Endothelial cell of umbilical vein (primary cell): ENCODE measurements at regions not wholly inside any gene's neighbourhood (a gene's known extent, or its start where the extent isn't known, plus 50 kb on each side); places are given as distances from the start of the nearest gene placed in this dataset.
A peak's percentile ranks its signal among the peaks of the same experiment; 100 is the strongest.

Experiments
- BruUV-seq: library from RNA; stranded (reverse); fragments of 400-500 nt; replicated peaks from 2 replicates; lab custom pipeline; 2021; lab: Mats Ljungman, UMichigan
- CTCF ChIA-PET: fragments of 300-600, 350-600 bp; sonication (Branson Sonifier 250); formaldehyde crosslinking; loops from one replicate; lab custom pipeline; 2021; ENCODE audit warnings: antibody characterized with exemption, inconsistent platforms; lab: Charles Lee
- POLR2A ChIA-PET: fragments of 300-600, 350-600 bp; sonication (Branson Sonifier 250); formaldehyde crosslinking; loops from one replicate; lab custom pipeline; 2021; ENCODE audit warnings: antibody characterized with exemption, inconsistent platforms; lab: Charles Lee
- DNase-seq: peaks from one replicate; pipeline ENCODE4 v3.0.0-alpha.2; 2011; ENCODE audit warnings: low read depth, low spot score
- FAIRE-seq: peaks from 2 replicates; lab custom pipeline; 2011; peaks lifted over from hg19 to GRCh38; lab: Jason Lieb, UNC
- H2AFZ ChIP-seq: 2 replicates; pipeline ENCODE4 v1.6.0; 2012; ENCODE audit warnings: low read depth, low read length, control low read depth, inconsistent platforms
- H3K27ac ChIP-seq: 2 replicates; pipeline ENCODE4 v1.5.1; 2011; ENCODE audit warnings: low read depth, mild to moderate bottlenecking, control low read depth, low read length, moderate library complexity; ENCODE audit not compliant: insufficient read depth
- H3K27me3 ChIP-seq, 2 experiments: 2 replicates each; pipeline versions ENCODE4 v1.6.0 to v1.6.1; 2011; ENCODE audit warnings: low read length in 2 of 2, mixed read lengths in 1 of 2; ENCODE audit not compliant: control insufficient read depth in 2 of 2, insufficient read depth in 2 of 2
- H3K36me3 ChIP-seq, 2 experiments: 2 replicates in 1 of 2; 3 replicates in 1 of 2; pipeline ENCODE4 v1.5.1; 2011; ENCODE audit warnings: low read length in 2 of 2, mild to moderate bottlenecking in 1 of 2, moderate library complexity in 1 of 2; ENCODE audit not compliant: control insufficient read depth in 2 of 2, insufficient read depth in 2 of 2; ENCODE audit errors: extremely low read depth in 1 of 2
- H3K4me1 ChIP-seq: 3 replicates; pipeline ENCODE4 v1.5.1; 2011; ENCODE audit warnings: mild to moderate bottlenecking, low read length; ENCODE audit not compliant: control insufficient read depth, insufficient read depth; ENCODE audit errors: extremely low read depth
- H3K4me2 ChIP-seq: 2 replicates; pipeline ENCODE4 v1.6.1; 2011; ENCODE audit warnings: low read length, control low read depth, mixed read lengths; ENCODE audit not compliant: insufficient read depth
- H3K4me3 ChIP-seq, 3 experiments: fragments of 200-600 bp in 1 of 3; sonication (generic), shearing (Covaris generic) in 1 of 3; replicated peaks in 1 of 3; 2 replicates each; pipeline ENCODE4 v1.5.1; 2011 to 2016; ENCODE audit warnings: control low read depth in 3 of 3, low read length in 3 of 3, mild to moderate bottlenecking in 2 of 3, inconsistent platforms in 1 of 3, low read depth in 1 of 3, moderate library complexity in 1 of 3; ENCODE audit not compliant: insufficient read depth in 1 of 3
- H3K79me2 ChIP-seq: 2 replicates; pipeline ENCODE4 v1.6.0; 2012; ENCODE audit warnings: low read length, inconsistent platforms; ENCODE audit not compliant: control insufficient read depth, insufficient read depth
- H3K9ac ChIP-seq: replicated peaks from 2 replicates; pipeline ENCODE3; 2011; ENCODE audit warnings: low read length, control low read depth; ENCODE audit not compliant: insufficient read depth; ENCODE audit errors: extremely low read depth
- H3K9me1 ChIP-seq: replicated peaks from 3 replicates; pipeline ENCODE4 v1.6.0; 2011; ENCODE audit warnings: mild to moderate bottlenecking, low read length; ENCODE audit not compliant: control insufficient read depth, insufficient read depth; ENCODE audit errors: extremely low read depth
- H3K9me3 ChIP-seq: replicated peaks from 2 replicates; pipeline ENCODE4 v1.5.1; 2012; ENCODE audit warnings: low read length, inconsistent platforms; ENCODE audit not compliant: control insufficient read depth, insufficient read depth
- H4K20me1 ChIP-seq: replicated peaks from 2 replicates; pipeline ENCODE3; 2011; ENCODE audit warnings: mild to moderate bottlenecking, low read length; ENCODE audit not compliant: control insufficient read depth, insufficient read depth; ENCODE audit errors: extremely low read depth
- EZH2 ChIP-seq: IDR thresholded peaks from 2 replicates; pipeline ENCODE4 v1.6.1; 2012; ENCODE audit warnings: borderline replicate concordance, low read depth, mild to moderate bottlenecking, moderate library complexity, low read length, inconsistent platforms; ENCODE audit not compliant: severe bottlenecking
- FOS ChIP-seq: IDR thresholded peaks from 2 replicates; pipeline ENCODE4 v1.6.1; 2011; ENCODE audit warnings: mild to moderate bottlenecking, low read length, moderate library complexity, borderline replicate concordance; ENCODE audit not compliant: insufficient read depth
- GATA2 ChIP-seq: IDR thresholded peaks from 2 replicates; pipeline ENCODE4 v1.7.0; 2011; ENCODE audit warnings: low read depth, mild to moderate bottlenecking, moderate library complexity, mixed read lengths, low read length; ENCODE audit not compliant: insufficient read length, insufficient read depth
- JUN ChIP-seq: IDR thresholded peaks from 2 replicates; pipeline ENCODE4 v1.6.1; 2011; ENCODE audit warnings: borderline replicate concordance, low read depth; ENCODE audit not compliant: insufficient read length, insufficient read depth
- MYC ChIP-seq: IDR thresholded peaks from one replicate; pipeline ENCODE4 v1.6.1; 2011; ENCODE audit warnings: mild to moderate bottlenecking, low read depth, low read length
- POLR2A ChIP-seq: IDR thresholded peaks from 2 replicates; pipeline ENCODE4 v1.6.1; 2012; ENCODE audit warnings: low read depth, mild to moderate bottlenecking, control low read depth, low read length
- dilution Hi-C: fragments of 300-500 bp; cut with MboI; formaldehyde crosslinking; loops from one replicate; pipeline ENCODE4 v1.15.0; 2019; ENCODE audit warnings: low sequenced_read_pairs; ENCODE audit not compliant: extremely low pct_ligation_motif_present
- intact Hi-C: fragments of 100-400 bp; cut with micrococcal nuclease; formaldehyde crosslinking; loops from one replicate; pipeline ENCODE4 v1.10.0; 2022
- TF ChIP-seq, protein P1 (sequence below), 2 donors: IDR thresholded peaks; 1 replicate in 1 of 2; 2 replicates in 1 of 2; pipeline ENCODE4 v1.5.1; 2011; ENCODE audit warnings: low read length in 2 of 2, mild to moderate bottlenecking in 2 of 2, moderate library complexity in 2 of 2, control low read depth in 1 of 2, inconsistent platforms in 1 of 2, low read depth in 1 of 2; ENCODE audit not compliant: insufficient read depth in 1 of 2; ENCODE audit errors: extremely low read depth in 1 of 2
- TF ChIP-seq, protein P2 (sequence below): IDR thresholded peaks from 2 replicates; pipeline ENCODE4 v1.6.1; 2011; ENCODE audit not compliant: insufficient read depth, insufficient read length

DNA sequence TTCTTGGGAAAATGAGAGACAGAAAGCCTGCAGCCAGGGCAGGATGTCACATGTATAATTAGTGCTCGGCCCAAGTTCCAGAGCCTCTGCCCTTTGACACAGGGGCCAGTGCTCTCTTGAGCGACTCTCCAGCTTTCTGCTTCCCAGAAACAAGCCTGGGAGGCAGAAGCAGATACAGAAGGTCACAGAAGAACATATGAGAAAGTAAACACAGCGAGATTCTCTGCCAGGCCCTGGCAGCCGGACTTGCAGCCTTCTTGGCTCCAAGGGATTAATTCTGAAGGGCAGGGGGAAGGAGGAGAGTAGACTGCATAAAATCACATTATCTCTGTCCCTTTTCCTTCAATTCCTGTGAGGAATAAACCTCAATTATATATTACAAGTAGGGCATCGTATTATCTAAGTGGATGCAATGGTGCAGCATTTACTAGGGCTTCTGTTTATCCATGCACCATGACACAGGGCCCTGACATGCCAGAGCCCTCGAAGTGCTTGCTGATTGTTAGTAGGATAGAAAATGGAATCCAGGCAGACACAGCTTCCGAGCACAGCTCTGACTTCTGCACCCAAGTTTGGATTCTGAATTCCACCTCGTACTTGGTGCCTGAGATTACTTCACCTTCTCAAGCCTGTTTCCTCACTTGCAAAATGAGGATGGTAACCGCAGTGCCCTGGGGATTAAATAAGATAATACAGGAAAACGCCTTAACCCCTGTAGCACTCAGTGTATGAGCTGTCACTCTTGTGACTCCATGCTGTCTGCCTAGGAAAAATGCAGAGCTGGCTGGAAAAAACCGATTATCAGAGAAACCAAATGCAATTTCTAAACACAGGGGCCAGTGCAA, 536.5 kb downstream of the TNS3 start:
- no peaks in the 10 kb centered on the region for H4K20me1 ChIP-seq
- CTCF ChIA-PET, result no interaction called here
- H3K4me1 ChIP-seq, result peaks cover 7% of the 10 kb centered on the region
- BruUV-seq, result no TSS peak
- peak overlapping the region; percentile 36 for H2AFZ ChIP-seq
- dilution Hi-C loops (no loop called here), intact Hi-C loops (no loop called here)
- TF ChIP-seq MYC, result no peak
- TF ChIP-seq JUN, result no peak
- no peak for TF ChIP-seq GATA2
- no peak for TF ChIP-seq POLR2A
- TF ChIP-seq EZH2, result no peak
- TF ChIP-seq FOS, result no peak
- TF ChIP-seq, protein P1, sequence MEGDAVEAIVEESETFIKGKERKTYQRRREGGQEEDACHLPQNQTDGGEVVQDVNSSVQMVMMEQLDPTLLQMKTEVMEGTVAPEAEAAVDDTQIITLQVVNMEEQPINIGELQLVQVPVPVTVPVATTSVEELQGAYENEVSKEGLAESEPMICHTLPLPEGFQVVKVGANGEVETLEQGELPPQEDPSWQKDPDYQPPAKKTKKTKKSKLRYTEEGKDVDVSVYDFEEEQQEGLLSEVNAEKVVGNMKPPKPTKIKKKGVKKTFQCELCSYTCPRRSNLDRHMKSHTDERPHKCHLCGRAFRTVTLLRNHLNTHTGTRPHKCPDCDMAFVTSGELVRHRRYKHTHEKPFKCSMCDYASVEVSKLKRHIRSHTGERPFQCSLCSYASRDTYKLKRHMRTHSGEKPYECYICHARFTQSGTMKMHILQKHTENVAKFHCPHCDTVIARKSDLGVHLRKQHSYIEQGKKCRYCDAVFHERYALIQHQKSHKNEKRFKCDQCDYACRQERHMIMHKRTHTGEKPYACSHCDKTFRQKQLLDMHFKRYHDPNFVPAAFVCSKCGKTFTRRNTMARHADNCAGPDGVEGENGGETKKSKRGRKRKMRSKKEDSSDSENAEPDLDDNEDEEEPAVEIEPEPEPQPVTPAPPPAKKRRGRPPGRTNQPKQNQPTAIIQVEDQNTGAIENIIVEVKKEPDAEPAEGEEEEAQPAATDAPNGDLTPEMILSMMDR (IDR thresholded peaks at IDR 0.05; ENCODE audit: extremely low read depth in 1 of 2, insufficient read depth in 1 of 2, low read depth in 1 of 2, low read length in 2 of 2), result no peak
- TF ChIP-seq, protein P2, sequence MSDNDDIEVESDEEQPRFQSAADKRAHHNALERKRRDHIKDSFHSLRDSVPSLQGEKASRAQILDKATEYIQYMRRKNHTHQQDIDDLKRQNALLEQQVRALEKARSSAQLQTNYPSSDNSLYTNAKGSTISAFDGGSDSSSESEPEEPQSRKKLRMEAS, result no peak
- no peaks in the 10 kb centered on the region for H3K79me2 ChIP-seq
- H3K27me3 ChIP-seq, result no peaks in the 10 kb centered on the region
- H3K27ac ChIP-seq, result no peak overlapping the region
- H3K4me3 ChIP-seq, result no peak overlapping the region
- no peaks in the 10 kb centered on the region for H3K36me3 ChIP-seq
- H3K9me1 ChIP-seq, result no peaks in the 10 kb centered on the region
- no peaks in the 10 kb centered on the region for H3K9me3 ChIP-seq
- peak; percentile 17 for DNase-seq
- FAIRE-seq, result no peak
- H3K4me2 ChIP-seq, result no peak overlapping the region
- no peak overlapping the region for H3K9ac ChIP-seq
- POLR2A ChIA-PET, result no interaction called here
